HG03558 (cell line): ENCODE measurements at regions not wholly inside any gene's neighbourhood (a gene's known extent, or its start where the extent isn't known, plus 50 kb on each side); places are given as distances from the start of the nearest gene placed in this dataset.
A peak's percentile ranks its signal among the peaks of the same experiment; 100 is the strongest.
"Not testable (repeated sequence)": the region's sequence is repeated elsewhere in the genome, so short reads cannot be mapped to it uniquely, and the experiment has no call there.

ENCODE experiments used
- ATAC-seq: cut with Tn5 transposase; IDR thresholded peaks from one replicate; pipeline ENCODE4 v1.9.1; 2021; ENCODE audit warnings: moderate number of reproducible peaks; ENCODE audit not compliant: unreplicated experiment; ENCODE audit errors: extremely low read depth

- ATAC-seq = no peak
Observed at GRCh38 chr12:46530373-46531056, 157.9 kb upstream of the SLC38A2 start.

- no peak for ATAC-seq
Observed at GRCh38 chr12:46526233-46526632, 153.7 kb upstream of the SLC38A2 start.

- no peak for ATAC-seq
Observed at GRCh38 chr12:46524778-46525177, 152.2 kb upstream of the SLC38A2 start.

GRCh38 chr12:46523863-46524770 lies 151.5 kb upstream of the SLC38A2 start:
- ATAC-seq = no peak

- ATAC-seq = no peak
Observed at GRCh38 chr12:46523446-46523845, 150.9 kb upstream of the SLC38A2 start.

- ATAC-seq = no peak
Observed at GRCh38 chr12:46522071-46522470, 149.5 kb upstream of the SLC38A2 start.

- ATAC-seq = no peak
Observed at GRCh38 chr12:46521145-46521544, 148.6 kb upstream of the SLC38A2 start.

- ATAC-seq = no peak
Observed at GRCh38 chr12:46519407-46519806, 146.8 kb upstream of the SLC38A2 start.

GRCh38 chr12:46518729-46519128 lies 146.2 kb upstream of the SLC38A2 start:
- no peak for ATAC-seq

- ATAC-seq = no peak
Observed at GRCh38 chr12:46518169-46518568, 145.6 kb upstream of the SLC38A2 start.

GRCh38 chr12:46517579-46517962 lies 145.0 kb upstream of the SLC38A2 start:
- peak; percentile 4 for ATAC-seq

- ATAC-seq = peak; percentile 96
Observed at GRCh38 chr12:46516933-46517578, 144.5 kb upstream of the SLC38A2 start.

GRCh38 chr12:46516238-46516932 lies 143.8 kb upstream of the SLC38A2 start:
- no peak for ATAC-seq

GRCh38 chr12:46515829-46516228 lies 143.3 kb upstream of the SLC38A2 start:
- no peak for ATAC-seq

GRCh38 chr12:46514886-46515285 lies 142.3 kb upstream of the SLC38A2 start:
- no peak for ATAC-seq

- not testable (repeated sequence) for ATAC-seq
Observed at GRCh38 chr12:46510257-46510656, 137.7 kb upstream of the SLC38A2 start.

GRCh38 chr12:46509135-46509534 lies 136.6 kb upstream of the SLC38A2 start:
- no peak for ATAC-seq

GRCh38 chr12:46508651-46509050 lies 136.1 kb upstream of the SLC38A2 start:
- ATAC-seq = no peak

GRCh38 chr12:46507766-46508165 lies 135.2 kb upstream of the SLC38A2 start:
- ATAC-seq = no peak

GRCh38 chr12:46506961-46507360 lies 134.4 kb upstream of the SLC38A2 start:
- ATAC-seq = no peak
